Inferior parietal cortex (tissue), 1 donor: ENCODE measurements at regions not wholly inside any gene's neighbourhood (a gene's known extent, or its start where the extent isn't known, plus 50 kb on each side); places are given as distances from the start of the nearest gene placed in this dataset.

Source experiments
- DNase-seq: peaks from one replicate; pipeline ENCODE4 v3.0.0-alpha.2; 2016; ENCODE audit errors: extremely low spot score

DNA sequence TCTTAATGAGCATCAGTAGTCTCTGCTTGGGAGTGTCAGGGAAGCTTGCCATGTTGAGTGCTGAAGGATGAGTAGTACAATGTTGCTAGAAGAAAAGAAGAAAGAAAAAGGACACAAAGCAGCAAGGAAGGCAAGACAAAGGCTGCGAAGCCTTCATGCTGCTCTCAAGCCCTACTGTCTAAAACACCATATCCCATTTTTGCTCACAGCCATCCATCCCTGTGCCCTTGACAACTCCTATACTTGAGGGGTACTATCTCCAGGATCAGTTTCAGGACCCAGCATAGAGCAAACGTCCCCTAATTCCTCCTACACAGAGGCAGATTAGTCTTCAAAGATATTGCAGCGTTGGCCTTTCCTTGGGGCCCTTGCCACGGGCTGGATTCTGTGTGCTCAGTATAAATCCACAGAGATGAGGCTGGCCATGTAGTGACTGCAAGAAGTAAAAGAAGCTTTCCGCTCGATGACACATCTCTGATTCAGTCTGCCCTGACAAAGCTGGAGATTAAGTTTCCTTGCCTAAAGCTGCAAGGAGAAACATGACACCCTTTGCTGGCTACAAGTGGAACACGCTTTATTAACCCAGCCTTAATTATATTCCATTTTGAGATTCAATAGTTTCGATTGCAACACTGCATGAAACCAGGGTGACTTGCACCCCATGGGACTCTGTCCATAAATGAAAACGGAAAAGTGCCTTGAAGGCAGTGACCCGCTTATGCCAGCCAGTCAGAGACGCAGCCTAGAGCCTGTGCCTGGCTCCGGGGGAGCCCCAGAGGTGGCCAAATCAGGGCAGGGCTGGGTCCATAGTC lies 304.6 kb downstream of the ACTL7B start:
- no peak for DNase-seq

GRCh38 chr9:108550106-108550505 lies 305.7 kb downstream of the ACTL7B start:
- DNase-seq, result no peak

- no peak for DNase-seq
Observed at GRCh38 chr9:108549184-108549583, 306.6 kb downstream of the ACTL7B start.

DNA sequence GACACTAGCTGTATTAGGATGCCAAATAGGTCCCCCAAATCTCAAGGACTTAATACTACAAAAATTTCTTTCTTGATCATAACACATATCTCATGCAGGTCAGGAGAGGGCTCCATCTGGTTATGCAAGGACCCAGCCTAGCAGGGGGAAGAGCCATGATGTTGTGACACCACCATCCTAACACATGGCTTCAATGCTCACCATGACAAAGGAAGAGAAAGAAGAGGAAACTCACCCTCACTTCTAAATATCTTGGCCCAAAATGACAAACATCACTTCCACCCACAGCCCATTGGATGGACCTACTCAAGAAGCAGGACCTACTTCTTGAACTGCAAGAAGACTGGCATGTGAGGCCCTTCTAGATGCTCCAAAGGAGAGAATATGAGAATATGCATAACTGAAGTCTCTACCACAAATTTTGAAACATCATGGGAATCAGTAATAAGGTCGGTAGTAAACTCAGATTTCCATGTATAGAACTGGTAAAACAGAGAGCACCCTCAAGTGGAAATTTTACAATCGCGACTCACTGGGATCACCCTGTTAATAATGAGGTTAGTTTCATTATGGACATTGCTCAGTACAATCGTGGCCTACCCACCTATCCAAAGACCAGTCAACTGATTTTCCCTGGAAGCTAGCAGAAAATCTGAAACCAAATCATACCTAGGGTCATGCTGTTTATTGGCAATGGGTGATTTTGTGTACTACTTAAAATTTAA lies 308.2 kb downstream of the ACTL7B start:
- no peak for DNase-seq

DNA sequence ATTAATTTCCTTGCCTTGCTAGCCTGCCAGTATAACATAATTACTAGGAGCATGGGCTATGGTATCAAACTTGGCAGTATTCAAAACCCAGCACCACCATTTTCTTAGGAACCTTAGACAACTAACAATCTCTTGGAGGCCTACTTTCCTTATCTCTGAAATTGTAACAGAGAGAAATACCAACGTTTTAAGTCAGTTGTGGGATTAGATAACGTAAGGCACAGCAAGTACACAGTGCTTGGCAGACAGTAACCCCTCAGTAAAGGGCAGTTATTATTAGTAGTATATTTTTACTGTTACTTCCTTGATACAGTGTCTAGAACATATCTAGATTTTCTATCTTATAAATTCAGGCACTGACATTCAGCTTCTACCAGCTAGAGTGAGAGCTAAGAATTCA lies 309.6 kb downstream of the ACTL7B start:
- DNase-seq, result no peak

DNA sequence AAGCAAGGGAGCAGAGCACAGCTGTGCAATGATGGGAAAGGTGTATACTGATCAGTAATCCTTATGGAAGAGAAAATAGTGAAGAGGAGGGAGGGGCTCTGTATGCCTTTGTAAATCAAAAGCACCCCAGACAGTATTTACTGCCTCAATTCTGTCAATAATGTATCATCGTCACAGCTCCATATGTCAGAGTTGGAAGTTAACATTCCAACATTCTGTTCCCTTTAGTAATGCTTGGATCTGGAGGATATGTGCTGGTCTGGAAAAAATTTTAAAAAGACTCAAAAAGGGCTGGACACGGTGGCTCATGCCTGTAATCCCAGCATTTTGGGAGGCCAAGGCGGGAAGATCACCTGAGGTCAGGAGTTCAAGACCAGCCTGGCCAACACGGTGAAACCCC lies 310.4 kb downstream of the ACTL7B start:
- no peak for DNase-seq

DNA sequence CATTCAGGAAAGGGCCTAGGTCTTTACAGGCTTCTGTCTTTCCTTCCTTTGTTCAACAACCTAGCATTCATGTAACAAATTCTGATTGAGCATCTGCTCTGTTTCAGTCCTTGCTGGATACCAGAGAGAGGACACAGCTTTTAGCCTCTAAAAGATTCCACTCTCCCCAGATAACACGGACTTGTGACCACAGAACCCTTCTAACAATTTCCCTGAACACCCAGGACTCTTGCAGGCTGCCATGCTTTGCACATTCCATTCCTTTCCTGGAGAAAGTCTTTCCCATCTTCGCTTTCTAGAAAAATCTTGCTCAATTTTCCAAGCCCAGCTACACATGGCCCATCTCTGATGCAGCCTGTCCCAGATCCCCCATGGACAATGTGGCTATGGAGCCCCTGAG lies 310.9 kb downstream of the ACTL7B start:
- DNase-seq, result no peak

- no peak for DNase-seq
Observed at GRCh38 chr9:108543251-108543778, 312.5 kb downstream of the ACTL7B start.

DNA sequence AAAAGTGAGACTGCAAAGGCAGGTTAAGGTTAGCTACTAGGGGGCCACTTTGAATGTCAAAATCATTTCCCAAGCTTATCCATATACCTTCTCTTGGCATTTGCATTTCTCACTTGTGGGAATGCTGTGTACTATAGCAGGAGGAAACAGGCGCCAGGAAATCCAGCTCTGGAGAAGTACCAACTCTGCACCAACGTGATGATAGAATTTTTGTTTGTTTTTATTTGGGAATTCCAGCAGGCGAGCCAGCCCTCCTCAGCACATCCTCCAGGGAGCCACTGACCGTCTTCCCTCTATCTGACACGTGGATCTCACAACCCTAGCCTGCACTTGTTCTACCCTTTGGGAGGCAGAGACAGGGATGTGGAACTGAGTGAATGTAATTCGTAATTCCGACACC lies 318.0 kb downstream of the ACTL7B start:
- DNase-seq, result no peak

GRCh38 chr9:108536836-108537601 lies 318.8 kb downstream of the ACTL7B start:
- DNase-seq, result no peak

- DNase-seq, result no peak
Observed at GRCh38 chr9:108535526-108535925, 320.3 kb downstream of the ACTL7B start.

DNA sequence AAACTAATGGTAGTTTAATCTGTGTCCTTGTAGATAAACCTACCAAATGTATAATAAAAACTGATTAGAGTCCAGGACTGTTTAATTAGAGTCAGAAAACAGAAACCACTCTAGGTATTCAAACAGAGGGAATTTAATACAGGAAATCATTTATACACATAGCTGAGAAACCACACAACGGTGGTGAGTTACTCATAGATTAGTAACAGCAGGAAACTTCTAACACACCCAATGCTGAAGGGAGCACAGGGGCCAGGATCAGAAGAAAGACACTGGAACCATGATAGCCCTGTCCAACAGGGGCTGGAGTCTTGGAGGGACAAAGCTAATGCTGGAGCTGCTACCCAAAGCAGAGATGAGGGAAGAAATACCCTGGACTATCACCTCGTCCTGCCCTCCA lies 321.0 kb downstream of the ACTL7B start:
- no peak for DNase-seq

- DNase-seq, result no peak
Observed at GRCh38 chr9:108530141-108530540, 325.6 kb downstream of the ACTL7B start.

DNA sequence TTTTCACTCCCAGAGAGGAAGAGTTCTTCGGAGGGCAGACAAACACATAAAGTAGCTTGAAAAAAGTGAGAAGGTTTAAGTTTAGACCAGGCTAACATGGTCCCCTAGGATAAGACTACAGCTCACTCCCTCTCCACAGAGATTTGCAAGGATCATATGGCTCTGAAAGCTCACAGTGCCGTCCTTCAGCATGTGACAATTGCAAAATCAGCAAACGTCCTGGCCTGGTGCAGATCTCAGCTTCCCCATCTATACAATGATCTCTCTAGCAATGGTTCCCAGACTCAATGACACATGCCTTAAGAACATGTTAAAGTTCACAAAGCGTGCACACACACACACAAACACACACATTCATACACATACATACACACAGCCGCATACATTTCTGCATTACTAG lies 327.6 kb downstream of the ACTL7B start:
- no peak for DNase-seq

- DNase-seq, result no peak
Observed at GRCh38 chr9:108526518-108526917, 329.3 kb downstream of the ACTL7B start.

GRCh38 chr9:108525186-108525585 lies 330.6 kb downstream of the ACTL7B start:
- DNase-seq, result no peak

- DNase-seq, result no peak
Observed at GRCh38 chr9:108521063-108521590, 334.7 kb downstream of the ACTL7B start.

DNA sequence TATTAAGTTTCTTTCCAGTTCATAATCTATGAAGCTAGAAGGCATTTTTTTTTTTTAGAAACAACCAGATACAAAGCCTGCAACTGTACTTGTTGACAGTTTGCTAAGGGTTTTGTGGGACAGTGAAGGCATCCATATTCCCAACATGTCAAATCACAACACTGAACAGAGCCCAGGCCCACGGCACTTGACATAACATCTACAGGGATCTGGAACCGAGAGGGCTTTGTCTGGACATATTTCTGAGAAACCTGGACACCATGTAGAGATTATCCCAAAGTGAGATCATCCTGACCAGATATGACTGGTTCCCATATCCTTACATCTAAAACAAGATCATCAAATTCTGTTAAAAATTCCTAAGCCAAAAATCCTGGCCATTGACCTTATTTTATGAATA lies 336.3 kb downstream of the ACTL7B start:
- no peak for DNase-seq

- no peak for DNase-seq
Observed at GRCh38 chr9:108517651-108518365, 338.0 kb downstream of the ACTL7B start.

- DNase-seq, result no peak
Observed at GRCh38 chr9:108516391-108516790, 339.4 kb downstream of the ACTL7B start.

DNA sequence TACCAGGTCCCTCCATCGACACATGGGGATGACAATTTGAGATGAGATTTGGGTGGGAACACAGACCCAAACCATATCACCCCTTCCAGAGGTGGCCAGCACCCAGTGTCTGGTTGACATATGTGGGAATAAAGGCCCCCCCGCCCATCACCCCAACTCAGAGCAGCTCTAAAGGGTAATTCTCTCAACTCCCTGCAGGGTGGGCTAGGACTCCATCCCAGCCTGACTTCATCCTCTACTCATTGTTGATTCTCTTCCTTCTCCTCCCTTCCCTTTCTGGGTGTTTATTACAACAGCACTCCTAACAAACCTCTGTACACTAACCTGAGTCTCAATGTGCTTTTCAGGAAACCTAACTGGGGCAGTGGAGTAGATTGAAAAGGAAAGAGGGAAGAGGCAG lies 339.9 kb downstream of the ACTL7B start:
- DNase-seq, result no peak
